Islet of Langerhans (tissue), 1 donor: ENCODE measurements at regions not wholly inside any gene's neighbourhood (a gene's known extent, or its start where the extent isn't known, plus 50 kb on each side); places are given as distances from the start of the nearest gene placed in this dataset.
"Not testable (repeated sequence)": the region's sequence is repeated elsewhere in the genome, so short reads cannot be mapped to it uniquely, and the experiment has no call there.

Experiments used
- FAIRE-seq: peaks from one replicate; lab custom pipeline; 2011; peaks lifted over from hg19 to GRCh38; lab: Jason Lieb, UNC

DNA sequence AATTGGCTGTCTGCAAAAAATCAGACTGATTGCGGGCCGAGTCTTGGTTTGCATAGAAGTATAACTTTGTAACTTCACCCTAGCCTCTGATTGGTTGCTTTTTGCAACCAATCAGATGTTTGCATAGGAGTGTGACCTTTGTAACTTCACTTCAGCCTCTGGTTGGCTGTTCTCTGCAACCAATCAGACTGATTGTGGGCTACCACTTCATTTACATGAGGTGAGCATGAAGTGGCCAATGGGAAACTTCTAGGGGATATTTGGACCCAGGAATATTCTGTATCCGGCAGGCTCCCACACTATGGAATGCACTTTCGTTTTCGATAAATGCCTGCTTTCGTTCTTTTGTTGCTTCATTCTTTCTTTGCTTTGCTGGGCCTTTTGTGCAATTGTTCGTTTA, 667.7 kb downstream of the FAM133A start:
- not testable (repeated sequence) for FAIRE-seq

- FAIRE-seq, result no peak
Measured at GRCh38 chrX:94361241-94361640, 687.2 kb downstream of the FAM133A start.

DNA sequence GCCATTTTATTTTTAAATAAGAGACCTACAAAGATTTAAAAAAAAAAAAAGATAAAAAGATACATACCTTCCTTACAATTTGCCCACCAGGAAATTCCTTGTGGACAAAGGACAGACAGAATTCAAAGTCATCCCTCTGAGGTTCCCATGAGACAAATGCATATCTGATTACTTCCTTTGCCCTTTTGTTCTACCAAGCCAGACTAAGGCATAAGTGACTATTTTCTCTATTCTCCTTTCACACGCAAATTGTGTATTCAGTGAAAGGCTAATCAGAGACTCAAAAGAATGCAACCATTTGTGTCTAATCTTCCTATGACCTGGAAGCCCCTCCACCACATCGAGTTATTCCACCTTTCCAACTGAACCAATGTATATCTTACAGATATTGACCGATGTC, 691.7 kb downstream of the FAM133A start:
- no peak for FAIRE-seq

DNA sequence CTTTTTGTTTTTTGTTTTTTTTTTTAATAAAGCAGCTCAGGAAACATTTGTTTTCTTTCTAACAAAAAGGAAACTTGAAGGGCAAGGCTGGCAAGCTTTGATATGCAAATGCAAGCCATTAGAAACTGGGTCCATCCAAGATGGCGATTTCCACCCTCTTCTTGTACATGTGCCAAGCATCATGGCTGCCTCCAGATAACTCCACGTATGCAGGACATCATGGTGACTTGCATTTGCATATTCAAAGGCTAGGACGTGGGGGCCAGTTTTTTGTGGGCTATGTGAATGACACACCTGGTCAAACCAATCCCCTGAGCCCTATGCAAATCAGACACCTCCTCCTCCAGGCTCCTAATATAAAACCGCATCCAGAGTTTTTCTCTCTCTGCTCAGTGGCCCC, 692.6 kb downstream of the FAM133A start:
- no peak for FAIRE-seq

DNA sequence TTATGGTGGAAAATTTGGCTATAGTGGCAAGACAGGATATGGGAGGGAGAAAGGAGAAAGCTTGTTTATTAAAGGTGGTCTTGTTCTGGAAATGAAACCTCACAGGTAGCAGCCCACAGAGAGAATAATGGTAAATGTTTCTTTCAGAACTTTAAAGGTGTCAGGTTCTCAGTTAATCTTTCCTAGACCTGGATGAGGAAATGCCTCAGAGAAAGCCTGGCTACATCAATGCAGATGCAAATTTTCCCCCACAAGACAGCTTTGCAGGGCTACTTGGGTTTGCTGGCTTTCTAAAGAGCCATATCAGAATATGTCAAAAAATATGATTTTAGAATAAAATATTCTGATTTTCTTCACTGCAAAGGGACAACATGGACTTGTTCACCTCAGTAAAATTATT, 715.0 kb downstream of the FAM133A start:
- no peak for FAIRE-seq

GRCh38 chrX:94400488-94400887, 726.5 kb downstream of the FAM133A start:
- no peak for FAIRE-seq

- no peak for FAIRE-seq
Measured at GRCh38 chrX:94401426-94401825, 727.4 kb downstream of the FAM133A start.

GRCh38 chrX:94414746-94415145, 740.7 kb downstream of the FAM133A start:
- no peak for FAIRE-seq

GRCh38 chrX:94418065-94418464, 744.1 kb downstream of the FAM133A start:
- no peak for FAIRE-seq

DNA sequence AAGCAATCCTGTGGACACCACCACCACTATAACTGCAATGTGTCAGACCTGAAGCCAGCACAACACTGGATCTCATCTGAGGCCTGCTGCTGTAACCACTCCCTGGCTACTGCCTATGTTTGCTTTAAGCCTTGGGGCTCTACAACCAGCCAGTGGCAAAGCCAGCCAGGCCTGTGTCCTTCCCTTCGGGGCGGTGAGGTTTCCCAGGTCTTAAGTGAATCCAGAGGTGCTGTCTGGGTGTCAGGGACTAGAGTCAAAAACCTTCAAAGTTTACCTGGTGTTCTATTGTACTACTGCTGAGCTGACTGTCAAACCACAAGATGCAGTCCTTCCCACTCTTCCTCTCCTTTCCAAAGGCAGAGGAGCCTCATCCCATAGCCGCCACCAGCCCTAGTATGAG, 750.5 kb downstream of the FAM133A start:
- FAIRE-seq, result no peak

- FAIRE-seq, result no peak
Measured at GRCh38 chrX:94430091-94430490, 756.1 kb downstream of the FAM133A start.

DNA sequence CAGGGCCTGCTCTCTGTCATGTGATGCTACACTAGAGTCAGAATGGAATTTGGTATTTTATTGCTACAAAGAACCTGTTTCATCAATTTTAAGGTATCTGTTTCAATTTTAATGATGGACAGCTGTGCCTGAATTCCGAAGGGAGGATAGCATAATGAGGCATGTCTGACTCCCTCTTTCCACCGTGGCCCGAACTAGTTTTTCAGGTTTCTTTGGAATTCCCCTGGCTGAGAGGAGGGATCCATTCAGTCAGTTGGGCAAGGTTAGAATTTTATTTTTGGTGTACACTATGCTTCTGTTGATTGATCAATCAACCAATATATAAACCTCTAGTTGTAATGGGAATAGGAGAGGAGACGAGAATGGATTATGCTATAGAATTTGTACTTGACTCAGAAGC, 761.8 kb downstream of the FAM133A start:
- no peak for FAIRE-seq

- FAIRE-seq, result no peak
Measured at GRCh38 chrX:94454159-94454558, 780.2 kb downstream of the FAM133A start.

DNA sequence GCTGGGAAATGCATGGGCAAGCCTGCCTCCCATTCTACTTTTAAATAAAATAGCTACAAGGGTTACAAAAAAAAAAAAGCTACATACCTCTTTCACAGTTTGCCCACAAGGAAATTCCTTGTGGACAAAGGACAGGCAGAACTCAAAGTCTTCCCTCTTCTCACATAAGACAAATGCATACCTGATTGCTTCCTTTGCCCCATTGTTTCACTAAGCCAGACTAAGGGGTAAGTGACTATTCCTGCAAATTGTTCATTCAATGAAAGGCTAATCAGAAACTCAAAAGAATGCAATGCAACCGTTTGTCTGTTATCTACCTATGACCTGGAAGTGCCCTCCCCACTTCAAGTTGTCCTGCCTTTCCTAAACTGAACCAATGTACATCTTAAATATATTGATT, 780.6 kb downstream of the FAM133A start:
- no peak for FAIRE-seq

DNA sequence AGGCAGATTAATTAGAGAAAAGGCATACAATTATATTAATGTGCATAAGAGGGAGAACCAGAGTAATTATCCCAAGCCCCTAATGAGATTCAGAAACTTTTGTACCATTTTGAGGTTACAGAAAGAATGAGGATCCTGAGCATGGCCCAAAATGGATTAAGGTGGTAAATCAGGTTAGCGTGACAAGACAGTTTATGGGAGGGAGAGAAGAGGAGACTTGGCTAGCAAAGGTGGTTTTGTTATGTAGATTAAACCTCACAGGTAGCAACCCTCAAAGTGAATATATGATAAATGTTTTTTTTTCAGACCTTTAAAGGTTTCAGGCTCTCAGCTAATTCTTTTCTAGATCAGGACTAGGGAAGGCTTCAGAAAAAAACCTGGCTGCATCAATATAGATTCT, 781.8 kb downstream of the FAM133A start:
- no peak for FAIRE-seq

- FAIRE-seq, result no peak
Measured at GRCh38 chrX:94492541-94492940, 818.5 kb downstream of the FAM133A start.

- no peak for FAIRE-seq
Measured at GRCh38 chrX:94493405-94493804, 819.4 kb downstream of the FAM133A start.

DNA sequence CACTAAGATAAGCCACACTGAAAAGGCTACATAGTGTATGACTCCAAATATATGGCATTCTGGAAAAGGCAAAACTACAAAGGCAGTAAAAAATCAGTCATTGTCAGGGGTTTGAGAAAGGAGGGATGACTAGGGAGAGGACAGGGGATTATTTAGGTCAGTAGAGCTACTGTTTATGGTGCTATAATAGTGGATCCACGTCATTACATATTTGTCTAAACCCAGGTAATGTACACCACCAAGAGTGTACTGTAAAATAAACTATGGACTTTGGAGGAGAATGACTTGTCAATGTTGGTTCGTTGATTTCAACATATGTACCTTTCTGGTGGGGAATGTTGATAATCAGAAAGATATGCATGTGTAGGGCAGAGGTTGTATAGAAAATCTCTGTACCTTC, 837.6 kb downstream of the FAM133A start:
- FAIRE-seq, result no peak

DNA sequence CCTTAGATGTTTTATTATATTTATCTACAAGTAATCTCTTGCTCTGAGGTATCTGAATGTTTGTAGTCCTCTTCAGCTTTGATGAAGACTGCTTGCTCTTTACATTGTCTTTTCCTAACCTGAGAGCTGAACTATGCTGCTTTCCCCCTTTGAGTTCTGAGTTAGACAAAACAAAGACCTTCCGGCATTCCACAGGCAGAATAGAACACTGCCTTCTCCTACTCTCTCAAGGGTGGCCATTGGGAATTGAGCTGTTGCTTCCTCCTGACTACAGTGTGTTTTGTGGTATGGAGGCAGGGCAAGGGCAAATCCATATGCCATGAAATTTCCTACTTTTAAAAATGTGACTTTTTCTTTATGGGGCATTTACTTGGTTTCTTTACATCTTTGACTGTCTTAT, 841.0 kb downstream of the FAM133A start:
- FAIRE-seq, result no peak

- no peak for FAIRE-seq
Measured at GRCh38 chrX:94524867-94525266, 850.9 kb downstream of the FAM133A start.

DNA sequence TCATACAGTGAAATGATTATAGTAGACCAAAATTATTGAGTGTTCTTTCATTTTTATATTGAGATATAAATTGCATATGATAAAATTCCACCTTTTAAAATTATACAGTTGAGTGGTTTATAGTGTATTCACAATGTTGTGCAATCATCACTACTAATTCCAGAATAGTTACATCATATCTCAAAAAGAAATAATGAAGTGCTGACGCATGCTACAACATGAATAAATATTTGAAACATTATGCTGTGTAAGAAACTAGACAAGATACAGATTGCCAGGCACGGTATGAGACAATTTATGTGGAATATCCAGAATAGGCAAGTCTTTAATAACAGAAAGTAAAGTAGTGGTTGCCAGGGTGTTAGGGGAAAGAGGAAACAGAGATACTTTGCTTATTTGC, 871.7 kb downstream of the FAM133A start:
- no peak for FAIRE-seq

DNA sequence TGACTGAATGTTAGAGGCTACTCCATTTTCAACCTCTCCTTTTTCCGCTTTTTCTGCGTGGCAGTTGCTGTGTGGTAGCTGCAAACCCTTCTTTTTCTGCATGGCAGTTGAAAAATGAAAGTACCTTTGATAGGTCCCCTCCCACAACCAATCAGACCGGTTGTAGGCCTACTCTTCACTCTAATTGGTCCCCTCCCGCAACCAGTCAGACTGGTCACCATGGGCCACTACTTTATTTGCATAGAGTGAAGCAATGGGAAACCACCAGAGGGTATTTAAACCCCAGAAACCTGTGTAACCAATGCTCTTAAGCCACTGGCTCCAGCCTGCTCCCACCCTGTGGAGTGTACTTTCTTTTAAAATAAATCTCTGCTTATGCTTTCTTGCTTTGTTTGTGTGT, 877.8 kb downstream of the FAM133A start:
- no peak for FAIRE-seq

DNA sequence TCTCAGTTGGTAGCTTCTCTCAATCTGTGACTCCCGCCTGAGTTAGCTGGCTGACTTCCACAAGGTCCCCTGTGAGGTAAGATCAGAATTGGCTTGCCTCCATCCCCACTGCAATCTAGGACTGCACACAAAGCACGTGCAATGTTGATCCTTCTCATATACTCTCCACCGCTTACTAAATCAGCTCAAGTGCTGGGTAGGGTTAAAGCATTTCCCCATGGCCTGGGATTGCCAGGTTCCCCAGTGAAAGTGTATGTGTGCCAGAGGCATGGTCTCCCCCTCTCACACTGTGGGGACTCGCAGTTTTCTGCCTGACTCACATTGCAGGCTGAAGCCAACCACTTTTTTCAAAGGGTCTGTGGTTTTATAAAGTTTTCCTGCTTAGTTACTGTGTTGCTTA, 886.9 kb downstream of the FAM133A start:
- FAIRE-seq, result no peak

DNA sequence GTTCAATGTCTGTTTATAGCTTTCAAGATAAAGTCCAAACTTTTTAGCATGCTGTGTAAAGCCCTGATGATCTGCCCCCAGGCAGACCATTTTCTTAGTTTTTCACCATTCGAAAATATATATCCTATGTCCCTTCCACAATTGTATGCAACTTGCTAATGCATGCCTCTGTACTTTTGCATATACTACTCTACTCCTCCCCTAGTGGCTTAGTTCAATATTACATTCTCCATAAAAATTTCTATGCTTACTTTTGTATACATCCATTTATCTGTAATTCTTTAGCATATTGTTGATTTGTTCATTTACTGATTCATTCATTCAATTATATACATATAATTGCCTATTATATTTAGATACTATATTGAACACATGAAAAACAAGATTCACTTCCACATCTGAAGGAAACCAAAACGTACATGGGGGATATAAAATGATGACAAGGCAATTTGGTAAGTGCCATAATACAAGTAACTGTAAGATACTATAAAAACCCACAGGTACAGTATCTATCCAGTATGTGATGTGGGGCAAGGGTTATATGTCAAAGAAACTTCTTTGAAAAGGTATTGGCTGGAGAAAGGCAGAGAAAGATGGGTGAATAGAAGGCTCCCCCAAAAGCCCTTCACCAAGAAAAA, 902.5 kb downstream of the FAM133A start:
- no peak for FAIRE-seq

GRCh38 chrX:94600077-94600476, 926.1 kb downstream of the FAM133A start:
- no peak for FAIRE-seq
